H9 (cell line): ENCODE measurements at regions not wholly inside any gene's neighbourhood (a gene's known extent, or its start where the extent isn't known, plus 50 kb on each side); places are given as distances from the start of the nearest gene placed in this dataset.

Experiments
- DNase-seq: peaks from one replicate; pipeline ENCODE4 v3.0.0-alpha.2; 2017
- H2AFZ ChIP-seq: one replicate; pipeline ENCODE4 v1.6.1; 2013; ENCODE audit warnings: mild to moderate bottlenecking, low read length, control low read depth, moderate library complexity
- H2AK5ac ChIP-seq: 2 replicates; pipeline ENCODE4 v1.6.1; 2013; ENCODE audit warnings: low read length, control low read depth, mixed read lengths; ENCODE audit not compliant: insufficient read length
- H2BK120ac ChIP-seq: one replicate; pipeline ENCODE4 v1.6.1; 2013; ENCODE audit warnings: low read depth, mild to moderate bottlenecking, low read length, control low read depth, inconsistent platforms; ENCODE audit not compliant: poor library complexity, severe bottlenecking
- H2BK12ac ChIP-seq: 2 replicates; pipeline ENCODE4 v1.6.1; 2013; ENCODE audit warnings: low read length, control low read depth, mixed read lengths, low read depth; ENCODE audit not compliant: insufficient read length
- H2BK15ac ChIP-seq: 2 replicates; pipeline ENCODE4 v1.6.1; 2013; ENCODE audit warnings: low read depth, low read length, control low read depth
- H2BK20ac ChIP-seq: one replicate; pipeline ENCODE4 v1.6.1; 2013; ENCODE audit warnings: low read depth, mild to moderate bottlenecking, low read length, control low read depth, inconsistent platforms; ENCODE audit not compliant: poor library complexity, severe bottlenecking
- H2BK5ac ChIP-seq: 2 replicates; pipeline ENCODE4 v1.6.1; 2013; ENCODE audit warnings: low read length, control low read depth, mixed read lengths; ENCODE audit not compliant: insufficient read length
- H3K14ac ChIP-seq: 2 replicates; pipeline ENCODE4 v1.6.1; 2013; ENCODE audit warnings: low read length, control low read depth; ENCODE audit not compliant: insufficient read depth
- H3K18ac ChIP-seq: 2 replicates; pipeline ENCODE4 v1.6.1; 2013; ENCODE audit warnings: low read depth, mild to moderate bottlenecking, mixed read lengths, low read length, control low read depth; ENCODE audit not compliant: insufficient read length
- H3K23ac ChIP-seq: 2 replicates; pipeline ENCODE4 v1.6.1; 2013; ENCODE audit warnings: low read length, control low read depth, mixed read lengths, low read depth; ENCODE audit not compliant: insufficient read length
- H3K23me2 ChIP-seq: 2 replicates; pipeline ENCODE4 v1.6.1; 2013; ENCODE audit warnings: low read depth, mild to moderate bottlenecking, mixed read lengths, low read length, control low read depth; ENCODE audit not compliant: insufficient read length, poor library complexity, severe bottlenecking
- H3K27ac ChIP-seq: 2 replicates; pipeline ENCODE4 v1.5.1; 2013; ENCODE audit warnings: low read length, control low read depth, mixed read lengths, low read depth; ENCODE audit not compliant: insufficient read length
- H3K27me3 ChIP-seq: 2 replicates; pipeline ENCODE4 v1.6.1; 2013; ENCODE audit warnings: low read length, control low read depth, inconsistent platforms; ENCODE audit not compliant: insufficient read depth
- H3K4ac ChIP-seq: 2 replicates; pipeline ENCODE4 v1.6.1; 2013; ENCODE audit warnings: low read depth, mild to moderate bottlenecking, control low read depth, inconsistent platforms, low read length, moderate library complexity
- H3K4me1 ChIP-seq: 2 replicates; pipeline ENCODE4 v1.6.1; 2013; ENCODE audit warnings: low read length, control low read depth, inconsistent platforms; ENCODE audit not compliant: insufficient read depth
- H3K4me2 ChIP-seq: 2 replicates; pipeline ENCODE4 v1.6.1; 2013; ENCODE audit warnings: low read length, control low read depth, mixed read lengths; ENCODE audit not compliant: insufficient read length, insufficient read depth
- H3K56ac ChIP-seq: 2 replicates; pipeline ENCODE4 v1.6.1; 2013; ENCODE audit warnings: low read depth, mild to moderate bottlenecking, mixed read lengths, low read length, control low read depth; ENCODE audit not compliant: insufficient read length
- H3K79me1 ChIP-seq: 2 replicates; pipeline ENCODE4 v1.6.1; 2013; ENCODE audit warnings: low read depth, mild to moderate bottlenecking, moderate library complexity, low read length, control low read depth, inconsistent platforms; ENCODE audit not compliant: insufficient read depth, poor library complexity, severe bottlenecking
- H3K79me2 ChIP-seq: 2 replicates; pipeline ENCODE4 v1.6.1; 2013; ENCODE audit warnings: low read length, control low read depth, inconsistent platforms; ENCODE audit not compliant: insufficient read depth
- H3K9ac ChIP-seq: 2 replicates; pipeline ENCODE4 v1.6.1; 2013; ENCODE audit warnings: low read length, control low read depth, mixed read lengths; ENCODE audit not compliant: insufficient read length; ENCODE audit errors: extremely low read depth
- H3K9me3 ChIP-seq: one replicate; pipeline ENCODE4 v1.6.1; 2013; ENCODE audit warnings: low read depth, low read length, inconsistent platforms; ENCODE audit not compliant: control insufficient read depth
- H3T11ph ChIP-seq: one replicate; pipeline ENCODE4 v1.6.1; 2013; ENCODE audit warnings: mild to moderate bottlenecking, low read length, control low read depth, inconsistent platforms
- H4K20me1 ChIP-seq: one replicate; pipeline ENCODE4 v1.6.1; 2013; ENCODE audit not compliant: control insufficient read depth, insufficient read length, insufficient read depth
- H4K5ac ChIP-seq: 2 replicates; pipeline ENCODE4 v1.6.1; 2013; ENCODE audit warnings: low read depth, mild to moderate bottlenecking, mixed read lengths, low read length, control low read depth; ENCODE audit not compliant: insufficient read length
- H4K8ac ChIP-seq: replicated peaks from 2 replicates; pipeline ENCODE4 v1.6.1; 2013; ENCODE audit warnings: low read length, control low read depth, mixed read lengths, low read depth; ENCODE audit not compliant: insufficient read length
- H4K91ac ChIP-seq: 2 replicates; pipeline ENCODE4 v1.6.1; 2013; ENCODE audit warnings: low read depth, mild to moderate bottlenecking, moderate library complexity, mixed read lengths, low read length, control low read depth; ENCODE audit not compliant: insufficient read length
- H3K27ac Mint-ChIP-seq, 3 experiments: 2 replicates in 2 of 3; 3 replicates in 1 of 3; pipeline ENCODE4 v1.8.0; 2020 to 2021; ENCODE audit warnings: mixed read lengths in 3 of 3, mild to moderate bottlenecking in 1 of 3, moderate library complexity in 1 of 3
- H3K27me3 Mint-ChIP-seq: 2 replicates; pipeline ENCODE4 v1.8.0; 2021; ENCODE audit warnings: low read depth, mild to moderate bottlenecking, moderate library complexity, mixed read lengths
- H3K36me3 Mint-ChIP-seq, 3 experiments: 2 replicates in 2 of 3; 3 replicates in 1 of 3; pipeline ENCODE4 v1.8.0; 2020 to 2021; ENCODE audit warnings: low read depth in 3 of 3, mixed read lengths in 3 of 3; ENCODE audit not compliant: insufficient read depth in 1 of 3
- H3K4me1 Mint-ChIP-seq, 2 experiments: 2 replicates each; pipeline ENCODE4 v1.8.0; 2020; ENCODE audit warnings: mixed read lengths in 2 of 2
- H3K4me3 Mint-ChIP-seq, 2 experiments: 2 replicates in 1 of 2; 3 replicates in 1 of 2; pipeline ENCODE4 v1.8.0; 2020 to 2021; ENCODE audit warnings: mild to moderate bottlenecking in 2 of 2, mixed read lengths in 2 of 2, moderate library complexity in 1 of 2
- H3K9me3 Mint-ChIP-seq, 2 experiments: 2 replicates in 1 of 2; 3 replicates in 1 of 2; pipeline ENCODE4 v1.8.0; 2020; ENCODE audit warnings: mild to moderate bottlenecking in 2 of 2, mixed read lengths in 2 of 2, moderate library complexity in 1 of 2
- TF ChIP-seq, protein P1 (sequence below): fragments of 200-600 bp; sonication (generic); conservative IDR thresholded peaks from 3 replicates; pipeline ENCODE4 v1.8.0; 2021; ENCODE audit warnings: antibody characterized with exemption, mild to moderate bottlenecking

- Histone ChIP-seq H3K18ac (no peak overlapping the region), H3K79me2 (no peaks in the 10 kb centered on the region), H2BK15ac (no peak overlapping the region), H4K20me1 (no peaks in the 10 kb centered on the region), H2AK5ac (no peak overlapping the region), H4K5ac (no peak overlapping the region), H3K79me1 (no peaks in the 10 kb centered on the region), H3K9me3 (no peaks in the 10 kb centered on the region), H3K9ac (no peak overlapping the region), H3K27me3 (no peaks in the 10 kb centered on the region), H3K23ac (no peak overlapping the region), H2BK5ac (no peak overlapping the region), H3K14ac (no peak overlapping the region), H3K56ac (no peak overlapping the region), H2BK20ac (no peak overlapping the region), H3T11ph (no peak overlapping the region), H2AFZ (no peak overlapping the region), H3K4ac (no peak overlapping the region), H4K8ac (no peak overlapping the region), H2BK120ac (no peak overlapping the region), H3K4me1 (no peaks in the 10 kb centered on the region), H3K27ac (no peak overlapping the region), H2BK12ac (no peak overlapping the region), H3K4me2 (no peak overlapping the region), H3K23me2 (no peaks in the 10 kb centered on the region), H4K91ac (no peak overlapping the region)
- TF ChIP-seq, protein P1, sequence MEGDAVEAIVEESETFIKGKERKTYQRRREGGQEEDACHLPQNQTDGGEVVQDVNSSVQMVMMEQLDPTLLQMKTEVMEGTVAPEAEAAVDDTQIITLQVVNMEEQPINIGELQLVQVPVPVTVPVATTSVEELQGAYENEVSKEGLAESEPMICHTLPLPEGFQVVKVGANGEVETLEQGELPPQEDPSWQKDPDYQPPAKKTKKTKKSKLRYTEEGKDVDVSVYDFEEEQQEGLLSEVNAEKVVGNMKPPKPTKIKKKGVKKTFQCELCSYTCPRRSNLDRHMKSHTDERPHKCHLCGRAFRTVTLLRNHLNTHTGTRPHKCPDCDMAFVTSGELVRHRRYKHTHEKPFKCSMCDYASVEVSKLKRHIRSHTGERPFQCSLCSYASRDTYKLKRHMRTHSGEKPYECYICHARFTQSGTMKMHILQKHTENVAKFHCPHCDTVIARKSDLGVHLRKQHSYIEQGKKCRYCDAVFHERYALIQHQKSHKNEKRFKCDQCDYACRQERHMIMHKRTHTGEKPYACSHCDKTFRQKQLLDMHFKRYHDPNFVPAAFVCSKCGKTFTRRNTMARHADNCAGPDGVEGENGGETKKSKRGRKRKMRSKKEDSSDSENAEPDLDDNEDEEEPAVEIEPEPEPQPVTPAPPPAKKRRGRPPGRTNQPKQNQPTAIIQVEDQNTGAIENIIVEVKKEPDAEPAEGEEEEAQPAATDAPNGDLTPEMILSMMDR = no peak
- peaks cover 4 to 11% of the 10 kb centered on the region in 2 experiments; a peak in 4 of 5 replicates for H3K9me3 Mint-ChIP-seq
- H3K27me3 Mint-ChIP-seq = no peaks in the 10 kb centered on the region; the same call in 1 of the 2 replicates
- H3K4me1 Mint-ChIP-seq = peaks cover 9 to 11% of the 10 kb centered on the region in 2 experiments
- H3K36me3 Mint-ChIP-seq = peaks cover 0 to 5% (median 0%) of the 10 kb centered on the region in 3 experiments; a peak in 2 of 7 replicates
- DNase-seq = no peak
- H3K4me3 Mint-ChIP-seq = no peak overlapping the region
- no peak overlapping the region for H3K27ac Mint-ChIP-seq
Measured at GRCh38 chr6:168736039-168736438, 295.1 kb downstream of the SMOC2 start.
